Hematopoietic multipotent progenitor cell treated with erythropoietin and hydrocortisone succinate and interleukin-3 and kit ligand, for 6 days (in vitro differentiated cells): ENCODE measurements at regions not wholly inside any gene's neighbourhood (a gene's known extent, or its start where the extent isn't known, plus 50 kb on each side); places are given as distances from the start of the nearest gene placed in this dataset.

ENCODE experiments used
- DNase-seq: peaks from one replicate; pipeline ENCODE4 v3.0.0-alpha.2; 2015

DNA sequence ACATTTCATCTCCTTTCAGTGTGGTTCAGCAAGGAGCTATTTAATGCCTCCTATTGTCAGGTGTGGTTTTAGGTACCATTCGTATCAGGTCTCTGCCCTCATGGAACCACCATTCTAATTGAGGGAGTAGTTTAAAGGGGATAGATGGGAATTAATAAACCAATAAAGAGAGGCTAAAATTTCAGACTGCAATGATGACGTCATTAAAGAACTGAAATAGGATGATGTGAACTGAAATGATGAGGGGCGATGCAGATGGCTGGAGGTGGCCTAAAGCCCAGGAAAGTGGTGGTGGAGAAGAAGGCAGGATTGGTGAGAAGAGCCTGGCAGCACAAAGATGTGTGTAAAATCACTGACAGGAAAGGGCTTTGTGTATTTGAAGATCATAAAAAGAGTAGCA lies 148.9 kb upstream of the RBFOX1 start:
- DNase-seq, result no peak

DNA sequence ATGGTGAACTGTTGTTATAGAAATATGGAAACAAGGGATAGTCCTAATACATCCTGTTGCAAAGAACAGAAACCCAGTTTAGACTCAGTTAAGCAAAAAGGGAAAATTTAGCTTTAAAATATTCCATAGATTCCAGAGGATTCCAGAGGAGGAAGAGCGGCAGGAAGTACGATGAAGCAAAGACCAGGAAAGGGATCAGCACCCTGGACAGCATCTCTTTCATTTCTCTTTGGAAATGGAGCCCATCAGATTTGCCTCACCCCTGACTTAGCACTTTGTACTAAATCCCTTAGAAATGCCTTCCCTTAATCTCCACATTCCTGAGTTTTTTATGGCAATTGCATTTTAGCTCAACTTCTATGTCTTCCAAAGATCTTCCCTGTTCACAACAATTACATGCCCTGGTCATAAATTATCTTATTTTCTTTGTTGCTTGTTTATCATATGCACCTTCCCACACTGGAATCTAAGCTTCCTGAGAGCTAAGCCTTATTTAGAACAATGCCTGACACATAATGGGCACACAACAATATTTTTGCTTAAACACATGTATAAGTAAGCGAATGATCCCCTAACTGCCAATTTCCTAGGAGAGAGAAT lies 150.0 kb upstream of the RBFOX1 start:
- peak; percentile 20 for DNase-seq

DNA sequence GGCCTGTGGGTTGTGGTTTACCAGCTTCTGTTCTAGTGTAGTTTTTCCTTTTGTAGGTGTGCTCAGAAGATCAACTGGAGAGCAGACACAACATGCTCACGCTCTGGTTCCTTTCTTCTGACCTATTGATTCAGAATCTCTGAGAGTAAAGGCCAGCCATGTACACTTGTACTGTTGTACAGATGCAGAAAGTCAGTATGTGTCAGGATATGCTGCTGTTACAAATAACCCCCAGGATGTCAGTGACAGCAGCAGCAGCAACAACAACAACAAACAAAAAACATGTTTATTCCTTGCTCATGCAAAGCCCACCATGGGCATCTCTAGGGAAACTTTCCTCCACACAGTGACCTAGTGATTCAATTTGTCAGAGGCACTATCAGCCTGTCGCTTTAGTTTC lies 154.8 kb upstream of the RBFOX1 start:
- no peak for DNase-seq

DNA sequence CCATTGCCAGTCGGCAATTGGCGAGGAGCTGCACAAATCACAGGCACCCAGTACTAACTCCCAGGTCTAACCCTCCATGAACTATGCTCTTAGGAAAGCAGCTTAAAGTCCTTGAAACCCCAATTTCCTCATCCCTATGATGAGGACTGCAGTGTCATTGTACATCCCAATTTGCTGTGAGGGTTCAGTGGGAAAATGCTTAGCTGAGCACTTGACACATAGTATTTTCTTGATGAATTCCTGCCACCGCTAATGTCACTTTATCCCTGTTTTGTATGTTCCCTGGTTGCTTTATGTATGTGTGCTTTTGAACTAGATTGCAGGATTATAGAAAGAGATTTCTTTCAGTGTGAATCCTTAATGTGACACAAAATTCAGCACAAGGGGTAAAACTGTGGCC lies 161.5 kb upstream of the RBFOX1 start:
- no peak for DNase-seq

DNA sequence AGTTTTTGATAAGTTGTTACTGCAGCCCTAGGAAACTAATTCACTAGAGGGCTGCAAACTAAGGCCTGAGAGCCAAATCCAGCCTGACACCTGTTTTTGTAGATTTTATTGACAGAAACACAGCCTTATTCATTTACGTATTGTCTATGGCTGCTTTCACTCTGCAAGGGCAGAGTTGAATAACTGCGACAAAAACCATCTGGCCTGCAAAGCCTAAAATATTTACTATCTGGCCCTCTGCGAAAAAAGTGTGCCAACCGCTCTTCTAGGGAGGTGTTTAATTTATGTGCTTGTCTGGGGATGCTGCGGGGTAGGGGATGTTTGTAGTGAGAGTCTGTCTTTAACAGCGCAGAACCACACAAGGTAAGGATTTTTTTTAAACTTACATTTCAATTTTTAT lies 165.0 kb upstream of the RBFOX1 start:
- DNase-seq, result no peak

DNA sequence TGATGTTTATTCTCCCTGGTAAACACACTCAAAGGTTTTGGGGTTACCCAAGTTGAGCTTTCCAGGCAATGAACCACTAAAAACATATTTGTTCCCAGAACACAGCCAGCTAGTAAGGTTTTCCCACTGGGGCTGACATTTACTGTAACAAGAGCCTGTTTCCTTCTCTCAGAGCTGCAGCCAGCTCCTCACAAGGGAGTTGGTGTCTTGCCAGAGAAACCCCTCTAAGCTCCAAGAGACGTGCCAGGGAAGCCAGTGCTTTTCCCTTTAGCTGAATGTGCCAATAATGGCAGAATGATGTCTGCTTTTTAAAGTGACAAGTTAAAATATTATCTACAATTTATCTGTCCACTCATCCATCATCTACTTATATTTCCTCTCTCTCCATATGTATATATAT lies 170.8 kb upstream of the RBFOX1 start:
- no peak for DNase-seq

DNA sequence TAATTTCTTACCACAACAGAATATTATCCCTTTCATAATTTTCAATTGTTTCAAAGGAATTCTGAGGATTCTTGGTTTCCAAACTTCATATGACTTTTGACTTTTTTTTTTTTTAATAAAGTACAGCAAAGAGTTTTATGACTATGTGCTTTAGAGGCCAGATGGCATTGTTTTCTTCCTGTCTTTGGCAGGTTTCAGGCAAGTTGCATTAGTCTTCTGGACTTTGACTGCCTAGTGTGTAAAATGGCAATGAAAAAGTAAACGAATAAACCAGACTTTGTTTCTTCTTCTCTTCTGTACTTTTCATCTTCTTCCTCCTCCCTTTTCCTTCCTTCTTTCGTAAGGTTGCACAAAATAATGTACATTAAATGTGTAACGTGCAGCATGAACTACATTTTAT lies 172.6 kb upstream of the RBFOX1 start:
- no peak for DNase-seq

DNA sequence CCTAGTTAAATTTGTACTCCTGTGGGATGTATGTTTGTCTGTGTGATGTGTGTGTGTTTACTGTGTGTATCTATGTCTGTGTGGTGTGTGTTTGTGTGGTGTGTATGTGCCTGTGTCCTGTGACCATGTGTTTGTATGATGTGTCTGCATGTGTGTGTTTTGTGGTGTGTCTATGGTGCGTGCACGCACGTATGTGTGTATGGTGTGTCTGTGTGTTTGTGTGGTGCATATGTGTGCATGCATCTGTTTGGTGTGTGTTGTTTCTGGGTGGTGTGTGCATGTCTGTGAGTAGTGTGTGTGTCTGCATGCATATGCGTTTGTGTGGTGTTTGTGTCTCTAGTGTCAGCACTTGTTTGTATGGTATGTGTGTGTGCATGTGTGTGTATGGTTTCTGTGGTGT lies 174.2 kb upstream of the RBFOX1 start:
- no peak for DNase-seq

DNA sequence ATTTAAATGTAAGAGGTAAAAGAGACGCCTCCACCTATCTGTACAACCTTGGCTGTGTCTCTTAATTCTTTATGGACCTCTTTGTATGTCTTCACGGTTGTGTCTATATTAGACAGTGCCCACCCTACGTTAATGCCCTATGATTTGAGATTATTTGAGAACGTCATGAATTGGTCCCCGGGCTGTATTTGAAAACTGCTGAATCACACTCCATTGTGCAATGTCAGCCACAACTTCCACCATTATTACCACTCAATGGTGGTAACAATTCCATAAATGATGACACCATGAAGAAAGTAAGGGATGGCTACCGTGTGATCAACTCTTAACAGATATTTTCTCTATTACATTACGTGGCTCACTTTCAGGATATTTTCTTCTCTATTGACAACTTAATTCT lies 182.4 kb upstream of the RBFOX1 start:
- no peak for DNase-seq

DNA sequence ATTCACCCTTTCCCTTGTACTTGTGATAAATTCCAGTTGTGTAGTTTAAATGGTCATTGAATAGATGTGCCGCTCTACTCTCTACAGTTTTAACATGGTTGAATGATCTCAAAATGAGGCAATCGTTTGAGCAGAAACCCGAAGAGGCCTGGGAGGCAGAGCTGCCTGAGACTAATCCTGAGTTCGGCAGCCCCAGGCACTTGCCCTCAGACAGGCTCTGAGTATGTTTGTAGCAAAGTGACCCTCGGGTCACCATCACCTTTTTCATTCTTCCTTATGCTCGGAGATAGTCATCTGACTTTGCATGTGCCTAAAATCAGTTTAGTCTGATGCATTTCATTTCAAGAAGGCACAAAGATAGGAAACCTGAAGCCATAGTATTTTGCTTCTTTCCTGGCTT lies 184.0 kb upstream of the RBFOX1 start:
- no peak for DNase-seq

DNA sequence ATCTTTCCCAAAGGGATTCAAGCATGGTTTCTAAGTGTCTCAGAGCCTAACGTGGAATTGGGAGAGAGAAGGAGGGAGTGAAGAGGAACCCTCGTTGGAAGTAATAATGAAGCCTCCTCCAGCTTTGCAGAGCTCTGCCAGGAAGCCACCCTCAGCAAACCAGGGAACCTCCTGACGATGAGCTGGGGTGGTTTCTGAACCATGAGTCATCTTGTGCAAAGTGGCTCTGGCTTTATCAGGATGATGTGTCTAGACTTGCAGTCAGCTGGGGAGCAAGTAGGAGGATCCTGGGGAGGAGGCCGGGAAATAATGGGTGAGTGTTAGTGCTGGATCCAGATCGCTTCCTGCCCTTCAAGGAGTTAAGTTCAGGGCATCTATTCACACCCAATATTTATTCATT lies 191.7 kb upstream of the RBFOX1 start:
- no peak for DNase-seq

DNA sequence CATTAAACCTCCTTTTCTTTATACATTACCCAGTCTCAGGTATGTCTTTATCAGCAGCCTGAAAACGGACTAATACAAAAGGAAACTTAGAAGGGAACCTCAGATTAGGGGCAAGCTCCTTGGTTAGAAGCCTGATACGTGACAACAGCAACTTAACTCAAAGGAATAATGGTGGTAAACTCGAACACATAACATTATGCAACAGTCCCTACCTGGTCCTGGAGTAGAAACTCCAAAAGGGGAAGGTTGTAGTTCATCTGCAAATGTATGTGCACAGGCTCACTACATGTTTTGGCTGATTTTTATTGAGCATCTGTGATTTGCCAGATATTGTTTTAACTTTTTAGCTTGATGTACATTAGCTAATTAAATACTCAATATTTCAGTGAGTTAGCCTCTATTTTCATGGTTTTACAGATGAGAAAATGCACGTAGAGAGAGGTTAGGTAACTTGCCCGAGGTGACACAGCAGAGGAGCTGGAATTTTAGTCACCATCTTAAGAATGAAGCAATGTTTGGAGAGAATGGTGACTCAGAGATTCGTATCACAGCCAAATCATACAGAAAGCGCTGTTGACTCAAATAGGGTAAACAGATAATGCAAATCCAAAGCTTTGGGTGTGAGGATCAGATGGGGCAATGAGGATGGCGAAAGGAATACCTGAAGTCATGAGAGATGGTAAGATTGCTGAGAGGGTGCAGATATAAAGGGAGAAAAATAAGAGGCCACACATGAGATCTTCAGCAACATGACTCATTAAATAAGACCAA lies 194.9 kb upstream of the RBFOX1 start:
- DNase-seq, result no peak

DNA sequence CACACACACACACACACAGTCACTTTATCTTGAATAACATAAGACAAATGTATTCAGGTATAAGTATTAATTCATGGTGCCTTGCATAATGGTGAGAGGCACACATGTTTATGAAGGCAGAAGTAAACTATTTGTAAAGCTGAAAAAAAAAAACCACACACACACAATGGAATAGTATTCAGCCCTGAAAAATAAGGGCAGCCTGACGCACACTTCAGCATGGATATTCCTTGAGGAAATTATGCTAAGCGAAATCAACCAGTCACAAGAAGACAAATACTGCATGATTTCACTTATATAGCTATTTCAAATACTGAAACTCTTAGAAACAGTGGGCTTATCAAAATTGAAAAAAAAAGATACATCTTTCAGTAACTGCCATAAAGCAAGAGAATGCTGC lies 200.2 kb upstream of the RBFOX1 start:
- DNase-seq, result no peak

DNA sequence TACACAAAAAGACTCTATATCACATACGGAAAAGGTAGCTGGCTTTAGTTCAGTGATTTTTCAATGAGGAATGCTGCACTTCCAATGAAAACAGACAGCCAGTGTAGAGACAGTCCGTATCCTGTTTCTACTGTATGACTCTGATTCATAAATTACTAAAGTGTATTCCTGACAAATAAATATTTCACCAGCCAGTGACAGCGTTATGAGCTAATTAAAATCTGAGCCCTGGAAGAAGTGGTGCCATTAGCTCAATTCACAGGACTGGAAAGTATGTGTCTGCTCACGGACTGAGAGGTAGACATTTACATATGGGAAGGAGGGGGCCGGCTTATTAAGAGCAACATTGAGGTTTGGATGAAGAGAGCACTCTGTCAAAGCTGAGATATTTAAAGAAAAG lies 207.9 kb upstream of the RBFOX1 start:
- no peak for DNase-seq

DNA sequence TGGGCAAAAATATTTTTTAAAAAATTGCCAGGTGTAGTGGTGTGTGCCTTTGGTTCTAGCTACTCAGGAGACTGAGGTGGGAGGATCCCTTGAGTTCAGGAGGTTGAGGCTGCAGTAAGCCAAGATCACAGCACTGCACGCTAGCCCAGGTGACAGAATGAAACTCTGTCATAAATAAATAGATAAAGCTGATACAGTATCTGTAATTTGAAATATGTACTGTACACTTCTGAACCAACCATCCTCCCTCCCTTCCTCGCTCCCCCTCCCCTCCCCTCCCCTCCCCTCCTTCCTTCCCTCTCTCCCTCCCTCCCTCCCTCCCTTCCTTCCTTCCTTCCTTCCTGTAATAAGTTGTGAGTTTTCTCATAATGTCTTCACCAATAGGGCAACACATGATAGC lies 208.4 kb upstream of the RBFOX1 start:
- no peak for DNase-seq

DNA sequence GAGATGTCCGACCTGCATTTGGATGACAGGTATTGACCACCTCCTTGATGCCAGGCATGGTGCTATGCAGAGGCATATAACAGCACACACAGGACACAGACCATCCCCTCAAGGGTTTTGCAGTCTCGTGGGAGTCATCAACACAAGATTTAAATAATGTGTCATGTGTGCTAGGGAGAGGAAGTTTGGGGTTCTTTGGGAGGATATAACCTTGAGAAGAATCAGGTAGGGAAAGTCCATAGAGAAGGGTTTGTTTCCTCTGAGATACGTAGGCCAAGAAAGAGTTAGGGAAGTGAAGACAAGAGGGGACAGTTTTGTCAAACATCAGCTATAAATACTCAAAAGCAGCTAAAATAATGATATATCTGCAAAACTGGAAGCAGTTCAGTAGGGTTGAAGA lies 215.9 kb upstream of the RBFOX1 start:
- DNase-seq, result no peak

DNA sequence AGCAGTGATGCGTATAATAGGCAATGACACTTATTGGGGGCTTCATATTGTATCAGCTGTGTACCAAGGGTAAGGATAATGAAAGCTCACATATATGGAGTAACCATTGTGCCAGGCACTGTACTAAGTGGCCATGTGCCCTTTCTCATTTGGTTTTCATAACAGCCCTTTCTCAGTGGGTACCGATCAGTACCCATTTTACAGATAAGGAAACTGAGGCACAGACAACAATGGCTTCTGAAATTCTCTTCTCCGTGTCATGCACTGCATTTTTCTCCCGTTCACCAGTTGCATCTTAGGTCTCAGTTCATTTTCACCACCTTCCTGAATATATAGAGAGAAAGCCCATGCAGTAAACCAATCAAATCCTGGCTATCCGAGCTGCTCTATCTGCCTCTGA lies 216.7 kb upstream of the RBFOX1 start:
- no peak for DNase-seq

DNA sequence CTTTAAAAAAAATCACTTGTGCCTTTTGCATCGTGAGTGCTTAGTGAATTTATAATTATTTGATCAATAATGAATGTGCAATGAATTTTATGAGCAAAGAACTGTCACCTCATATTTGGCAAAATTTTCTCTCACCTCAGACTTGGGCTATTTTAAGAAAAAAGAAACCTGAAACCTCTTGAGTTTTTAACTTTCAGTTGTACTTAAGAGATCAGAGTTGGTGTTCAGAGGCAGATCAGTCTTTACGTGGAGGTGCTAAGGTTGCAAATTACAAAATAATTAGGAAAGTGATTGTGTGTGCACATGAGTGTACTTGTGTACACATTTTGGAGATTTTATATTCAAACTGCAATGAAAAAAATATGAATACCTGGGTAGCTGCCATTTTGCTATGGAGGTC lies 218.7 kb upstream of the RBFOX1 start:
- no peak for DNase-seq

DNA sequence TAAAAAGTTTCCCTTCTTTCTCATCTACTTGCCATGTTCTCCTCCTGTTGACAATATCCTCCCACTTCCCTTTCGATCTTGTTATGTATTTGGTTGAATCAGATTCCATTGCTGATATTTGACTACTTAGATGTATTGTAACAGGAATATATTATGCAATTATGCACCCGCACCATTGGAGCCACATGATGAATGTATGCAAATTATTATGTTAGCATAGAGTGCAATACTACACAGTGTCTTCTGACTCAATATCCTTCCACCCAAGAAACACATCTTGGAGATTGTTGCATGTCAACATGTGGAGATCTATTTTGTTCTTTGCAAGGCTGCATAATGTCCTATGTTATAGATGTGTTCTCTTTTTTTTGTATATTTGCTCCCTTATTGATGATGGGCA lies 219.2 kb upstream of the RBFOX1 start:
- no peak for DNase-seq

DNA sequence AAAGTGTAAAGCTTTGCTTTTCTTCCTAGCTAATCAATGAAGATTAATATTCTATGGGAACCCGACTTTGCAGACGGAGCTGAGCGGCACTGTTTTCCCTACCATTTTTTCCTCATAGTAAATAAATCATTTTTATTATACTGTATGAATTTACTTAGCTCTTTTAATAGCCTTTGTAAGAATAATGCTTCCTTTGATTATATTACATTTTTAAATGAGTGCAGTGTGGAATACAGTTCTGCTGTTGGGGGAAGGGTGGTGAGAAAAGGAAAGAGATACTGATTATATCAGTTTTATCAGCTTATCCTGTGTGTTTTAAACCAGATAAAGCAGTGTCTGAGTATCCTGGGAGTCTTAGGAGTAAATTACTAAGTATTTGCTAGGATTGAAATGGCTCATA lies 221.4 kb upstream of the RBFOX1 start:
- no peak for DNase-seq

DNA sequence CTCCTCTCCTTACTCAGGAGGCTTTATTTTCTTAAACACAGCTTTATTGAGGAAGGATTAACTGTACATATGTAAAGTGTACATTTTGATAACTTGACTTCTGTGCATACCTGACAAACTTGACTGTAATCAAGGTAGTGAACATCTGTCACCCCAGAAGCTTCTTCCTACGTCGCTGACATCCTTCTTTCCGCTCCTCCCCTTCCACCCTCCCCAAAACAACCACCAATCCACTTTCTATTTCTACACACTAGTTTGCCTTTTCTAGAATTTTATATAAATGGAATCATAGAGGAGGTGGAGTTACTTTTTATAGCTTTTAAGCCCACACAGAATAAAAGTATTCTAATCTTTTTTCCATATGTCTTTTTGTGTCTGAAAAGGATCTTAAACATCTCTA lies 225.2 kb upstream of the RBFOX1 start:
- DNase-seq, result no peak

DNA sequence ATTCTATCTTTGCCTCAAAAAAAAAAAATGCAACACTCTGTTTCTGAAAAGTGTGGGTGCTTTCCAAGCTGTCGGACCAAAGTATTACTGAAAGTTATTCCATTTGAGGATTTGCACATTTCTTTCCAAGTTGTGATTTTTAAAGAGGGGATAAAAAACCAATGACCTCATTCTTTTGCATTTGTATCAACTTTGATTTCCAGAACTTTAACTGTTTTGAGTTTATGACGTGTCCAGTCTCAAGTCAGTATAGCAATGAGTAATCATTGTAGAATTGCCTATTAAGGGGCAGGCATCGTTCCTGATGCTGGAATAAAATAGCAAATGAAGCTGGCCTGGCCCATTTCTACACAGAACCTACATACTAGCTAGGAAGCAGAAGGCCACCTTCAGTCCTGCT lies 229.6 kb upstream of the RBFOX1 start:
- DNase-seq, result no peak

DNA sequence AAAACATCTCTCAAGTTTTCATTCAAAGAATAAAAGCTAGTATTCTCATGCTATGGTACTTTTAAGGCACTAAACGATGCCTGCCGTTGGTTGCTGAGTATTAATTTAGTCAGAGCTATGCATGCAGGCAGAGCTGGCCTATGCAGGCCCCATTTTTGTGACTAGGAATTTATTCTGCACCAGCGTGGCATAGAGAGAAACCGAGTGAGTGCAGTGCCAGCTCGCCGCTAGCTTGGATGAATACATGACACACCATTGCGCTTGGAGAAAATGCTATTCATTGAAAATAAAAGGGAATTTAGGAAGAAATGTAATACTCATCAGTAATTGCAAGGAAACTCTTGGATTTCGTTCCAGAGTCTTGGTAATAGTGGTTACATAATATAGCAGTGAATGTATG lies 231.6 kb upstream of the RBFOX1 start:
- no peak for DNase-seq

DNA sequence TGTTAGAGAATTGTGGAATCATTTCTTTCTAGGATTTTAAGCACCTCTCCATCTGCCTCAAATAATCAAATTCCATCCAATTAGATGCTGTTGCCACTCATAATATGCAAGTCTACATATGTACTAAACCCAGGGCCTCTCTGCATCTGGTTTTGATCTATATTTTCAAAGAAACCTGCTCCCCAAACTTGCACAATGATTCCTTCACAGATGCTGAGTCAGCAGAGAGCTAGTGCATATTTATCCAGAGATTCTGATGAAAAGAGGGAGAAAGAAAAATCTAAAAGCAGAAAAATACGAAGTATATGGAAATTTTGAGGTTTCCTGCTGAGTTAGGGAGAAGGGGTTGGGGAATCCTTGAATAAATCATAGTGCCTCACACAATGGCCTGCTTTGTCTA lies 235.1 kb upstream of the RBFOX1 start:
- DNase-seq, result no peak

DNA sequence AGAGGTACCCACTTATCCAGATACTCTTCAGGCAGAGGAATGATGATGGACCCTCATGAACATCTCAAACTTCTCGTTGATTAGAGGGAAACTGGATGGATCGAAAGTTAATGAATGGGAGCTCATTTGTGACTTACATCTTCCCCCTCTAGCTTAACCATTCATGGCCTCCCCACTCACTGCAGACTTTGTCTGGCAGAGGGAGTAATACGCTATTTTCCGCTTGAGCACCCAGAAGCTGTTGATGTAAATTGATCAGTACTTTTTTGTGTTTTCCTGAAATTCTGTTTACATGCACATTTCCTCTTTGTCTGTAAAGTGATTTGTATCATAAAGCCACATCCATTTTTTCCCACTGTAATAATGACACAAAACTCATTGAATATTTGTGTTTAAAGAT lies 239.1 kb upstream of the RBFOX1 start:
- DNase-seq, result no peak
